Astrocyte (in vitro differentiated cells and primary cell): ENCODE measurements at regions not wholly inside any gene's neighbourhood (a gene's known extent, or its start where the extent isn't known, plus 50 kb on each side); places are given as distances from the start of the nearest gene placed in this dataset.
A peak's percentile ranks its signal among the peaks of the same experiment; 100 is the strongest.

Experiments
- CTCF ChIP-seq: IDR thresholded peaks from 2 replicates; pipeline ENCODE4 v1.5.1; 2011; ENCODE audit warnings: low read depth, mild to moderate bottlenecking, inconsistent platforms, low read length, moderate library complexity; ENCODE audit not compliant: insufficient read depth
- EZH2 ChIP-seq: IDR thresholded peaks from 2 replicates; pipeline ENCODE4 v1.6.1; 2012; ENCODE audit warnings: mild to moderate bottlenecking, low read length, inconsistent platforms; ENCODE audit not compliant: insufficient read depth

GRCh38 chr7:142485617-142486226, 227.9 kb upstream of the PRSS58 start:
- TF ChIP-seq CTCF, result peak; percentile 30
- TF ChIP-seq EZH2, result no peak
